ENCODE measurements at regions not wholly inside any gene's neighbourhood (a gene's known extent, or its start where the extent isn't known, plus 50 kb on each side); places are given as distances from the start of the nearest gene placed in this dataset.

- Mint-ChIP-seq H3K27me3 (ENCODE audit: low read depth) (no peaks in the 10 kb centered on the region), H3K36me3 (ENCODE audit: low read depth) (no peaks in the 10 kb centered on the region), H3K27ac (no peak overlapping the region), H3K4me3 (no peak overlapping the region), H3K9me3 (no peaks in the 10 kb centered on the region), H3K4me1 (ENCODE audit: low read depth) (no peaks in the 10 kb centered on the region)
- no peak for DNase-seq (ENCODE audit: low spot score)
These were observed 360.9 kb downstream of the BCKDHB start for GRCh38 chr6:80467408-80467807.

GRCh38 chr6:80466981-80467380, 360.5 kb downstream of the BCKDHB start:
- Mint-ChIP-seq H3K9me3 (no peaks in the 10 kb centered on the region), H3K27ac (no peak overlapping the region), H3K4me3 (no peak overlapping the region), H3K4me1 (ENCODE audit: low read depth) (no peaks in the 10 kb centered on the region), H3K27me3 (ENCODE audit: low read depth) (no peaks in the 10 kb centered on the region), H3K36me3 (ENCODE audit: low read depth) (no peaks in the 10 kb centered on the region)
- DNase-seq (ENCODE audit: low spot score) = no peak

GRCh38 chr6:80465513-80465912, 359.0 kb downstream of the BCKDHB start:
- Mint-ChIP-seq H3K27me3 (ENCODE audit: low read depth) (no peaks in the 10 kb centered on the region), H3K27ac (no peak overlapping the region), H3K4me1 (ENCODE audit: low read depth) (no peaks in the 10 kb centered on the region), H3K36me3 (ENCODE audit: low read depth) (no peaks in the 10 kb centered on the region), H3K9me3 (no peaks in the 10 kb centered on the region), H3K4me3 (no peak overlapping the region)
- no peak for DNase-seq (ENCODE audit: low spot score)

- Mint-ChIP-seq H3K27ac (no peak overlapping the region), H3K4me1 (ENCODE audit: low read depth) (no peaks in the 10 kb centered on the region), H3K36me3 (ENCODE audit: low read depth) (no peaks in the 10 kb centered on the region), H3K4me3 (no peak overlapping the region), H3K27me3 (ENCODE audit: low read depth) (no peaks in the 10 kb centered on the region), H3K9me3 (no peaks in the 10 kb centered on the region)
- no peak for DNase-seq (ENCODE audit: low spot score)
These were observed 358.4 kb downstream of the BCKDHB start for GRCh38 chr6:80464901-80465300.

GRCh38 chr6:80463197-80463596, 356.7 kb downstream of the BCKDHB start:
- H3K27ac Mint-ChIP-seq = no peak overlapping the region
- no peaks in the 10 kb centered on the region for H3K4me1 Mint-ChIP-seq (ENCODE audit: low read depth)
- DNase-seq (ENCODE audit: low spot score) = no peak
- no peaks in the 10 kb centered on the region for H3K9me3 Mint-ChIP-seq
- H3K4me3 Mint-ChIP-seq = no peak overlapping the region
- no peaks in the 10 kb centered on the region for H3K27me3 Mint-ChIP-seq (ENCODE audit: low read depth)
- no peaks in the 10 kb centered on the region for H3K36me3 Mint-ChIP-seq (ENCODE audit: low read depth)

- Mint-ChIP-seq H3K36me3 (ENCODE audit: low read depth) (no peaks in the 10 kb centered on the region), H3K4me1 (ENCODE audit: low read depth) (no peaks in the 10 kb centered on the region), H3K27me3 (ENCODE audit: low read depth) (no peaks in the 10 kb centered on the region), H3K27ac (no peak overlapping the region), H3K4me3 (no peak overlapping the region), H3K9me3 (no peaks in the 10 kb centered on the region)
- no peak for DNase-seq (ENCODE audit: low spot score)
These were observed 353.9 kb downstream of the BCKDHB start for GRCh38 chr6:80460257-80460865.

GRCh38 chr6:80457439-80457933, 351.0 kb downstream of the BCKDHB start:
- Mint-ChIP-seq H3K27me3 (ENCODE audit: low read depth) (no peaks in the 10 kb centered on the region), H3K36me3 (ENCODE audit: low read depth) (no peaks in the 10 kb centered on the region), H3K4me1 (ENCODE audit: low read depth) (no peaks in the 10 kb centered on the region), H3K9me3 (no peaks in the 10 kb centered on the region), H3K27ac (no peak overlapping the region), H3K4me3 (no peak overlapping the region)
- DNase-seq (ENCODE audit: low spot score) = no peak

- Mint-ChIP-seq H3K27ac (no peak overlapping the region), H3K9me3 (no peaks in the 10 kb centered on the region), H3K4me1 (ENCODE audit: low read depth) (no peaks in the 10 kb centered on the region), H3K27me3 (ENCODE audit: low read depth) (no peaks in the 10 kb centered on the region), H3K4me3 (no peak overlapping the region), H3K36me3 (ENCODE audit: low read depth) (no peaks in the 10 kb centered on the region)
- no peak for DNase-seq (ENCODE audit: low spot score)
These were observed 350.4 kb downstream of the BCKDHB start for GRCh38 chr6:80456724-80457438.

- no peak overlapping the region for H3K27ac Mint-ChIP-seq
- no peaks in the 10 kb centered on the region for H3K27me3 Mint-ChIP-seq (ENCODE audit: low read depth)
- no peaks in the 10 kb centered on the region for H3K4me1 Mint-ChIP-seq (ENCODE audit: low read depth)
- H3K36me3 Mint-ChIP-seq (ENCODE audit: low read depth) = no peaks in the 10 kb centered on the region
- DNase-seq (ENCODE audit: low spot score) = no peak
- H3K4me3 Mint-ChIP-seq = no peak overlapping the region
- H3K9me3 Mint-ChIP-seq = no peaks in the 10 kb centered on the region
These were observed 348.3 kb downstream of the BCKDHB start for GRCh38 chr6:80454661-80455365.

GRCh38 chr6:80454197-80454596, 347.7 kb downstream of the BCKDHB start:
- no peaks in the 10 kb centered on the region for H3K27me3 Mint-ChIP-seq (ENCODE audit: low read depth)
- H3K9me3 Mint-ChIP-seq = no peaks in the 10 kb centered on the region
- no peak overlapping the region for H3K4me3 Mint-ChIP-seq
- H3K27ac Mint-ChIP-seq = no peak overlapping the region
- no peaks in the 10 kb centered on the region for H3K4me1 Mint-ChIP-seq (ENCODE audit: low read depth)
- no peaks in the 10 kb centered on the region for H3K36me3 Mint-ChIP-seq (ENCODE audit: low read depth)
- peak; percentile 12 for DNase-seq (ENCODE audit: low spot score)

- H3K27me3 Mint-ChIP-seq (ENCODE audit: low read depth) = no peaks in the 10 kb centered on the region
- H3K36me3 Mint-ChIP-seq (ENCODE audit: low read depth) = no peaks in the 10 kb centered on the region
- no peak for DNase-seq (ENCODE audit: low spot score)
- H3K9me3 Mint-ChIP-seq = no peaks in the 10 kb centered on the region
- no peaks in the 10 kb centered on the region for H3K4me1 Mint-ChIP-seq (ENCODE audit: low read depth)
- H3K4me3 Mint-ChIP-seq = no peak overlapping the region
- no peak overlapping the region for H3K27ac Mint-ChIP-seq
These were observed 343.3 kb downstream of the BCKDHB start for GRCh38 chr6:80449726-80450125.

GRCh38 chr6:80446454-80447045, 340.1 kb downstream of the BCKDHB start:
- Mint-ChIP-seq H3K27ac (no peak overlapping the region), H3K36me3 (ENCODE audit: low read depth) (no peaks in the 10 kb centered on the region), H3K9me3 (no peaks in the 10 kb centered on the region), H3K4me1 (ENCODE audit: low read depth) (no peaks in the 10 kb centered on the region), H3K27me3 (ENCODE audit: low read depth) (no peaks in the 10 kb centered on the region), H3K4me3 (no peak overlapping the region)
- no peak for DNase-seq (ENCODE audit: low spot score)

- no peak for DNase-seq (ENCODE audit: low spot score)
These were observed 339.3 kb downstream of the BCKDHB start for GRCh38 chr6:80445751-80446150.

GRCh38 chr6:80442366-80442765, 335.9 kb downstream of the BCKDHB start:
- H3K4me1 Mint-ChIP-seq (ENCODE audit: low read depth) = no peaks in the 10 kb centered on the region
- H3K36me3 Mint-ChIP-seq (ENCODE audit: low read depth) = no peaks in the 10 kb centered on the region
- H3K27ac Mint-ChIP-seq = no peak overlapping the region
- H3K4me3 Mint-ChIP-seq = no peak overlapping the region
- no peaks in the 10 kb centered on the region for H3K9me3 Mint-ChIP-seq
- H3K27me3 Mint-ChIP-seq (ENCODE audit: low read depth) = no peaks in the 10 kb centered on the region
- DNase-seq (ENCODE audit: low spot score) = no peak

More at GRCh38 chr6:80445751-80446150, 339.3 kb downstream of the BCKDHB start:
- no peaks in the 10 kb centered on the region for H3K9me3 Mint-ChIP-seq
- no peak overlapping the region for H3K4me3 Mint-ChIP-seq
- H3K27ac Mint-ChIP-seq = no peak overlapping the region
- no peaks in the 10 kb centered on the region for H3K27me3 Mint-ChIP-seq (ENCODE audit: low read depth)
- H3K4me1 Mint-ChIP-seq (ENCODE audit: low read depth) = no peaks in the 10 kb centered on the region
- H3K36me3 Mint-ChIP-seq (ENCODE audit: low read depth) = no peaks in the 10 kb centered on the region
